Chondrocyte (in vitro differentiated cells): ENCODE measurements at regions not wholly inside any gene's neighbourhood (a gene's known extent, or its start where the extent isn't known, plus 50 kb on each side); places are given as distances from the start of the nearest gene placed in this dataset.

Experiments
- DNase-seq: peaks from one replicate; pipeline ENCODE4 v3.0.0; 2021; ENCODE audit warnings: mixed read lengths, low spot score
- H3K27ac Mint-ChIP-seq: one replicate; pipeline ENCODE4 v1.8.0; 2021; ENCODE audit warnings: mild to moderate bottlenecking, moderate library complexity, mixed read lengths; ENCODE audit not compliant: unreplicated experiment
- H3K27me3 Mint-ChIP-seq: 2 replicates; pipeline ENCODE4 v1.8.0; 2021; ENCODE audit warnings: low read depth, mixed read lengths
- H3K36me3 Mint-ChIP-seq: 2 replicates; pipeline ENCODE4 v1.8.0; 2021; ENCODE audit warnings: low read depth, mixed read lengths
- H3K4me1 Mint-ChIP-seq: 2 replicates; pipeline ENCODE4 v1.8.0; 2021; ENCODE audit warnings: low read depth, mild to moderate bottlenecking, mixed read lengths
- H3K4me3 Mint-ChIP-seq: one replicate; pipeline ENCODE4 v1.8.0; 2021; ENCODE audit warnings: mild to moderate bottlenecking, moderate library complexity, mixed read lengths; ENCODE audit not compliant: unreplicated experiment
- H3K9me3 Mint-ChIP-seq: 2 replicates; pipeline ENCODE4 v1.8.0; 2021; ENCODE audit warnings: low read depth, mixed read lengths
- TF ChIP-seq, protein P1 (sequence below): fragments of 200-600 bp; sonication (generic); IDR thresholded peaks from 2 replicates; pipeline ENCODE4 v1.5.0; 2021; ENCODE audit warnings: antibody characterized with exemption, mild to moderate bottlenecking, moderate library complexity

DNA sequence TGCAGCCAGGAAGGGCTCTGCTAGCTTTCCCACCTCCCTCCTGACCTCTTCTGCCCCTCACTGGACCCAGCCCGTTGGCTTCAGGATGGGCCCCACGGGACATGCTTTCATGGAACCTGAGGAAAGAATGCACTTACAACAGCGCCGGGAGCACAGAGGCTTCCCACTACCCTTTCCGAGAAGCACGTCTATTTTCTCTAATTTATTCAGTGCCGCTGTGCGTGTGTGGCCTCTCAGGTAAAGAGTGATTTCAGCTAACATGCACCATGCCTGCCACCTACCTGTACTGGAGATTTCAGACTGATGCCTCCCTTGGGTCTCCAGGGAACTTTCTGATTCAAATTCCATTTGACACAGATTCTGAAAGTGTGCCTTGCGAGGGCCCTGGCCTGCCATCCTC lies 140.1 kb downstream of the CYLD start:
- TF ChIP-seq, protein P1, sequence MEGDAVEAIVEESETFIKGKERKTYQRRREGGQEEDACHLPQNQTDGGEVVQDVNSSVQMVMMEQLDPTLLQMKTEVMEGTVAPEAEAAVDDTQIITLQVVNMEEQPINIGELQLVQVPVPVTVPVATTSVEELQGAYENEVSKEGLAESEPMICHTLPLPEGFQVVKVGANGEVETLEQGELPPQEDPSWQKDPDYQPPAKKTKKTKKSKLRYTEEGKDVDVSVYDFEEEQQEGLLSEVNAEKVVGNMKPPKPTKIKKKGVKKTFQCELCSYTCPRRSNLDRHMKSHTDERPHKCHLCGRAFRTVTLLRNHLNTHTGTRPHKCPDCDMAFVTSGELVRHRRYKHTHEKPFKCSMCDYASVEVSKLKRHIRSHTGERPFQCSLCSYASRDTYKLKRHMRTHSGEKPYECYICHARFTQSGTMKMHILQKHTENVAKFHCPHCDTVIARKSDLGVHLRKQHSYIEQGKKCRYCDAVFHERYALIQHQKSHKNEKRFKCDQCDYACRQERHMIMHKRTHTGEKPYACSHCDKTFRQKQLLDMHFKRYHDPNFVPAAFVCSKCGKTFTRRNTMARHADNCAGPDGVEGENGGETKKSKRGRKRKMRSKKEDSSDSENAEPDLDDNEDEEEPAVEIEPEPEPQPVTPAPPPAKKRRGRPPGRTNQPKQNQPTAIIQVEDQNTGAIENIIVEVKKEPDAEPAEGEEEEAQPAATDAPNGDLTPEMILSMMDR = no peak
- Mint-ChIP-seq H3K9me3 (peaks cover 6% of the 10 kb centered on the region), H3K4me1 (no peaks in the 10 kb centered on the region), H3K27ac (no peak overlapping the region), H3K4me3 (no peak overlapping the region), H3K36me3 (no peaks in the 10 kb centered on the region), H3K27me3 (peaks cover 15% of the 10 kb centered on the region)
- no peak for DNase-seq

DNA sequence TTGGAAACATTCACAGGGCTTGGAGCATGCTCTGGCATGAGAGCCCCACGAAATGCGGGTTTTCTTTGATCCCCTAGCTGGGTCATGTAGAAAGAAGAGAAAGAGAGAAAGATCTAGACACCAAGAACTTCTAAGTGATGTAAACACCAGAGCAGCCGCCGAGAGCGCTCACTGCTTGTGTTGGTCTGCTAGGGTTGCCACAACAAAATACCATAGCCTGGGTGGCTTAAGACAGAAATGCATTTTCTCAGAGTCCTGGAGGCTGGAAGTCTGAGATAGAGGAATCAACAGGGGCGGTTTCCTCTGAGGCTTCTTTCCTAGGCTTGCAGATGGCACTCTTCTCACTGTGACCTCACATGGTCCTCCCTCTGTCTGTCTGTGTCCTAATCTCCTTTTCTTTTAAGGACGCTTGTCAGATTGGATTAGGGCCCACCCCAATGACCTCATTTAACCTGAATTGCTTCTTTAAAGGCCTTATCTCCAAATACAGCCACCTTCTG lies 139.5 kb downstream of the CYLD start:
- no peak for DNase-seq
- no peaks in the 10 kb centered on the region for H3K4me1 Mint-ChIP-seq
- H3K36me3 Mint-ChIP-seq = no peaks in the 10 kb centered on the region
- peaks cover 16% of the 10 kb centered on the region for H3K27me3 Mint-ChIP-seq
- no peak overlapping the region for H3K4me3 Mint-ChIP-seq
- H3K9me3 Mint-ChIP-seq = peaks cover 6% of the 10 kb centered on the region
- TF ChIP-seq, protein P1 = no peak
- H3K27ac Mint-ChIP-seq = no peak overlapping the region

DNA sequence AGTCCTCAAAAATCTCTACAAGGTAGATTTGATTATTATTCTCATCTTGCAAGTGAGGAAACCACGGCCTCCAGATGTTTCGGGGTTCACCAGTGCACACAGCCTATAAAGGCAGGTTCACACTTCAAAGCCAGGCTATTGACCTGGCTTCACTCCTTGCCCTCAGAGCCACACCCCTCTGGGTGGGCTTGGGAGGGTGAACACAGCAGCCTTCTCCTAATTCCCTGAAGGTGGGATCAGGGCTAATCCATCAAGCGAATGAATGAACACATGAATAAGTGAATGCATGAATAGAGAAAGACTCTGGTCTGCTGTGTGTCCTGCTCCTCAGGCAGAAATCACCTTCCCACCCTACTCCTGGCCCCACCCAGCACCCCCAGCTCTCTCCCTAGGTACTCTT lies 139.0 kb downstream of the CYLD start:
- Mint-ChIP-seq H3K9me3 (peaks cover 6% of the 10 kb centered on the region), H3K4me3 (no peak overlapping the region), H3K36me3 (no peaks in the 10 kb centered on the region), H3K27ac (no peak overlapping the region), H3K27me3 (peaks cover 21% of the 10 kb centered on the region), H3K4me1 (no peaks in the 10 kb centered on the region)
- DNase-seq = no peak
- TF ChIP-seq, protein P1 = no peak

DNA sequence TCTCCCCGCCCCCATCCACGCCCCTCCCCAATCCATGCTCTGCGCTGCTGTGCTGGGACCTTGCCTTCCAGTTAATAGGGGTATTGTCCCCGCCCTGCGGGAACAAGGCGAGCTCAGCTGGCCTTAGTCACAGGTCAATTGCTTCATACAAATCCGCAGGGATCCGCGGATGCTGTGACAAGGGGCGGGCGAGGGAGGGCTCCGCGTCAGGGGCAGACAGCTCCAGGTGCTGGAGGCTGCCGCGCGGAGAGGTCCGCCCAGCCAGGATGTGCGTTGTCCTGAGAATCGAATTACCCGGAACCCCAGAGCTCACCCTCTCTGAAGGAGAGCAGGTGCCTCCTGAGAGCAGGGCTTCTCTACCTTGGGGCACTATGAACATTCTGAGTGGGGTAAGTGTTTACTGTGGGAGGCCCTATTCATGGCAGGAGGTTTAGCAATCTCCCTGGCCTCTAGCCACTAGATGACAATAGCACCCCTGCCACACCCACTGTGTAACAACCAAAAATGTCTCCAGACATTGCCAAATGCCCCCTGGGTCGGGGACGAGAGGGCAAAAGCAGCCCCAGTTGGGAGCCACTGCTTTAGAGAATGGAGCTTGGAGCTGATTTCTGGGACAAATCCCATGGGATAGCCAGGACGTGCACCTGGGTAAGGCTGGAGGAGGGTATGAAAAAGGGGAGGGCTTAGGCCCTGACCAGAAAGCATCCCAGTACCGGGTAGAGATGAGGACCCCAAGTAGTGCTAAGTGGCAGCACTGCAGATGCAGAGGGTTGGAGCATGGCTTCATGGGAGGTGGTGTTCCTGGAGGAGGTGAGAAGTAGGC lies 138.2 kb downstream of the CYLD start:
- no peak for DNase-seq
- H3K4me1 Mint-ChIP-seq = no peaks in the 10 kb centered on the region

DNA sequence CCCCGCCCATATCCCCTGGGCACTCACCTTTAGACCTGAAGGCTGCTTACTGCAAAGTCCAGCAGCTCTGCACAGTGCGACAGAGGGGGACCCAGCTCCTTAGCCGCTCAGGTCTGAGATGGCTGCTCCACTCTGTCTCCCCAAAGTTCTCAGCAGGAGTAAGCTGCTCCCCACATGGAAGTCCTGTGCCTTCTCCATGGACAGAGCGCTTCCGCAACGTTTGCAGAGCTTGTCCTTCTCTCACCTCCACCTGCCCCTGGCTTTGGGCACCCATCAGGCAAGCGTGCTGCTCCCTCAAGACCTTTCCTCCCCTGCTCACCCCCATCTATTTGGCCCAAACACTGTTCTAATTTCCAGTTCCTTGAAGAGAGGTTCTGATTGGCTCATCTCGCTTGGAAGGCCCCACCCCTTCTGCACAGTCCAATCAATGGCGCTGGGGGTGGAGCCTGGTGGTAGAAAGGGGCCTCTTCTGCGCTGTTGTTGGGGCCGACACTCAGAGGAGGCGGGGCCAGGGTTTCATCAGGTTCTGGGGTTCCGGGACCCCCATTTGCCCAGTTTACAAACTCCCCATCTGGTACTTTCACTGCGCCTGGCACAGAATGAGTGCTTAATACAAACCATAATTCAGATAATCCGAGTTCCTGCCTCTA lies 137.2 kb downstream of the CYLD start:
- no peak overlapping the region for H3K27ac Mint-ChIP-seq
- no peaks in the 10 kb centered on the region for H3K4me1 Mint-ChIP-seq
- H3K9me3 Mint-ChIP-seq = peaks cover 6% of the 10 kb centered on the region
- TF ChIP-seq, protein P1 = no peak
- no peak for DNase-seq
- H3K36me3 Mint-ChIP-seq = no peaks in the 10 kb centered on the region
- no peak overlapping the region for H3K4me3 Mint-ChIP-seq
- H3K27me3 Mint-ChIP-seq = peaks cover 31% of the 10 kb centered on the region

More for the DNA sequence above, 138.2 kb downstream of the CYLD start:
- Mint-ChIP-seq H3K36me3 (no peaks in the 10 kb centered on the region), H3K4me3 (no peak overlapping the region), H3K9me3 (peaks cover 6% of the 10 kb centered on the region), H3K27me3 (peaks cover 28% of the 10 kb centered on the region), H3K27ac (no peak overlapping the region)
- TF ChIP-seq, protein P1 = no peak
